Prostate gland (tissue), 2 donors: ENCODE measurements at regions not wholly inside any gene's neighbourhood (a gene's known extent, or its start where the extent isn't known, plus 50 kb on each side); places are given as distances from the start of the nearest gene placed in this dataset.

Source experiments
- CTCF ChIP-seq, 4 experiments: fragments of 200-600 bp in 2 of 4; fragments of 450-650 bp in 2 of 4; sonication (generic) in 2 of 4; IDR thresholded peaks; 1 replicate in 3 of 4; 2 replicates in 1 of 4; pipeline ENCODE4 v1.5.1; 2016 to 2019; ENCODE audit warnings: antibody characterized with exemption in 4 of 4, mild to moderate bottlenecking in 2 of 4, moderate library complexity in 2 of 4
- POLR2A ChIP-seq: fragments of 450-650 bp; IDR thresholded peaks from one replicate; pipeline ENCODE4 v1.6.1; 2016; ENCODE audit warnings: antibody characterized with exemption, mild to moderate bottlenecking
- POLR2AphosphoS5 ChIP-seq: sonication (generic); formaldehyde crosslinking; IDR thresholded peaks from one replicate; pipeline ENCODE4 v1.6.1; 2017; ENCODE audit warnings: antibody characterized with exemption

GRCh38 chr16:26330654-26331053 lies 638.9 kb downstream of the HS3ST4 start:
- TF ChIP-seq POLR2A, result no peak
- no peak for TF ChIP-seq CTCF (IDR thresholded peaks at IDR 0.05)
- no peak for TF ChIP-seq POLR2AphosphoS5
